ENCODE measurements at regions not wholly inside any gene's neighbourhood (a gene's known extent, or its start where the extent isn't known, plus 50 kb on each side); places are given as distances from the start of the nearest gene placed in this dataset.

GRCh38 chr9:109599131-109599530, 101.0 kb upstream of the PTPN3 start (continued):
- TF ChIP-seq, protein P1, sequence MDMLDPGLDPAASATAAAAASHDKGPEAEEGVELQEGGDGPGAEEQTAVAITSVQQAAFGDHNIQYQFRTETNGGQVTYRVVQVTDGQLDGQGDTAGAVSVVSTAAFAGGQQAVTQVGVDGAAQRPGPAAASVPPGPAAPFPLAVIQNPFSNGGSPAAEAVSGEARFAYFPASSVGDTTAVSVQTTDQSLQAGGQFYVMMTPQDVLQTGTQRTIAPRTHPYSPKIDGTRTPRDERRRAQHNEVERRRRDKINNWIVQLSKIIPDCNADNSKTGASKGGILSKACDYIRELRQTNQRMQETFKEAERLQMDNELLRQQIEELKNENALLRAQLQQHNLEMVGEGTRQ (IDR thresholded peaks at IDR 0.05; ENCODE audit: low read length): no peak
- TF ChIP-seq BRCA1 (IDR thresholded peaks at IDR 0.05; ENCODE audit: low read depth, low read length): no peak
